ENCODE measurements at regions not wholly inside any gene's neighbourhood (a gene's known extent, or its start where the extent isn't known, plus 50 kb on each side); places are given as distances from the start of the nearest gene placed in this dataset.

- Histone ChIP-seq H3K27ac (ENCODE audit: low read depth, low read length) (no peak overlapping the region), H3K4me2 (ENCODE audit: low read length) (no peak overlapping the region), H3K4me3 (ENCODE audit: low read length) (no peak overlapping the region), H3K27me3 (ENCODE audit: control insufficient read depth, low read length) (no peaks in the 10 kb centered on the region), H4K20me1 (ENCODE audit: control insufficient read depth, insufficient read depth, low read depth, low read length) (no peaks in the 10 kb centered on the region), H3K9me3 (ENCODE audit: control insufficient read depth, insufficient read depth, low read length) (no peaks in the 10 kb centered on the region), H3K4me1 (ENCODE audit: control insufficient read depth, low read length) (no peaks in the 10 kb centered on the region), H3K36me3 (ENCODE audit: control insufficient read depth, low read length) (no peaks in the 10 kb centered on the region), H3K9me2 (replicated peaks; ENCODE audit: control insufficient read depth, low read length) (no peaks in the 10 kb centered on the region), H3F3A (ENCODE audit: control insufficient read depth, insufficient read depth) (no peaks in the 10 kb centered on the region), H3K79me2 (ENCODE audit: control insufficient read depth, low read length) (no peaks in the 10 kb centered on the region)
- no peak for TF ChIP-seq EZH2phosphoT487 (IDR thresholded peaks at IDR 0.05; ENCODE audit: borderline replicate concordance, low read length)
Observed at GRCh38 chr9:120043448-120043847, 536.5 kb downstream of the CDK5RAP2 start.

- Histone ChIP-seq H3K4me1 (ENCODE audit: control insufficient read depth, low read length) (no peaks in the 10 kb centered on the region), H3K27me3 (ENCODE audit: control insufficient read depth, low read length) (no peaks in the 10 kb centered on the region), H3K79me2 (ENCODE audit: control insufficient read depth, low read length) (no peaks in the 10 kb centered on the region), H3K36me3 (ENCODE audit: control insufficient read depth, low read length) (no peaks in the 10 kb centered on the region), H3F3A (ENCODE audit: control insufficient read depth, insufficient read depth) (no peaks in the 10 kb centered on the region), H4K20me1 (ENCODE audit: control insufficient read depth, insufficient read depth, low read depth, low read length) (no peaks in the 10 kb centered on the region), H3K4me3 (ENCODE audit: low read length) (no peak overlapping the region), H3K27ac (ENCODE audit: low read depth, low read length) (no peak overlapping the region), H3K4me2 (ENCODE audit: low read length) (no peak overlapping the region), H3K9me2 (replicated peaks; ENCODE audit: control insufficient read depth, low read length) (no peaks in the 10 kb centered on the region), H3K9me3 (ENCODE audit: control insufficient read depth, insufficient read depth, low read length) (no peaks in the 10 kb centered on the region)
- TF ChIP-seq EZH2phosphoT487 (IDR thresholded peaks at IDR 0.05; ENCODE audit: borderline replicate concordance, low read length) (no peak), CTCF (IDR thresholded peaks at IDR 0.05; ENCODE audit: low read depth, low read length, poor library complexity, severe bottlenecking) (no peak)
Observed at GRCh38 chr9:120040896-120041295, 539.1 kb downstream of the CDK5RAP2 start.

- H4K20me1 ChIP-seq (ENCODE audit: control insufficient read depth, insufficient read depth, low read depth, low read length): no peaks in the 10 kb centered on the region
- H3F3A ChIP-seq (ENCODE audit: control insufficient read depth, insufficient read depth): no peaks in the 10 kb centered on the region
- no peak overlapping the region for H3K4me2 ChIP-seq (ENCODE audit: low read length)
- TF ChIP-seq CTCF (IDR thresholded peaks at IDR 0.05; ENCODE audit: low read depth, low read length, poor library complexity, severe bottlenecking) (no peak), EZH2phosphoT487 (IDR thresholded peaks at IDR 0.05; ENCODE audit: borderline replicate concordance, low read length) (no peak)
- H3K4me1 ChIP-seq (ENCODE audit: control insufficient read depth, low read length): no peaks in the 10 kb centered on the region
- H3K27ac ChIP-seq (ENCODE audit: low read depth, low read length): no peak overlapping the region
- no peaks in the 10 kb centered on the region for H3K9me3 ChIP-seq (ENCODE audit: control insufficient read depth, insufficient read depth, low read length)
- H3K36me3 ChIP-seq (ENCODE audit: control insufficient read depth, low read length): no peaks in the 10 kb centered on the region
- no peaks in the 10 kb centered on the region for H3K27me3 ChIP-seq (ENCODE audit: control insufficient read depth, low read length)
- no peaks in the 10 kb centered on the region for H3K9me2 ChIP-seq (replicated peaks; ENCODE audit: control insufficient read depth, low read length)
- no peaks in the 10 kb centered on the region for H3K79me2 ChIP-seq (ENCODE audit: control insufficient read depth, low read length)
- H3K4me3 ChIP-seq (ENCODE audit: low read length): no peak overlapping the region
Observed at GRCh38 chr9:120038342-120038741, 541.6 kb downstream of the CDK5RAP2 start.

- H3K4me1 ChIP-seq (ENCODE audit: control insufficient read depth, low read length): no peaks in the 10 kb centered on the region
- H3K27me3 ChIP-seq (ENCODE audit: control insufficient read depth, low read length): peaks cover 4% of the 10 kb centered on the region; the same call in 1 of the 2 replicates
- no peaks in the 10 kb centered on the region for H4K20me1 ChIP-seq (ENCODE audit: control insufficient read depth, insufficient read depth, low read depth, low read length)
- H3K9me2 ChIP-seq (replicated peaks; ENCODE audit: control insufficient read depth, low read length): no peaks in the 10 kb centered on the region
- TF ChIP-seq CTCF (IDR thresholded peaks at IDR 0.05; ENCODE audit: low read depth, low read length, poor library complexity, severe bottlenecking) (peak; percentile 53), EZH2phosphoT487 (IDR thresholded peaks at IDR 0.05; ENCODE audit: borderline replicate concordance, low read length) (no peak)
- H3K79me2 ChIP-seq (ENCODE audit: control insufficient read depth, low read length): no peaks in the 10 kb centered on the region
- H3K27ac ChIP-seq (ENCODE audit: low read depth, low read length): no peak overlapping the region
- H3K36me3 ChIP-seq (ENCODE audit: control insufficient read depth, low read length): no peaks in the 10 kb centered on the region
- no peaks in the 10 kb centered on the region for H3F3A ChIP-seq (ENCODE audit: control insufficient read depth, insufficient read depth)
- no peak overlapping the region for H3K4me2 ChIP-seq (ENCODE audit: low read length)
- H3K9me3 ChIP-seq (ENCODE audit: control insufficient read depth, insufficient read depth, low read length): no peaks in the 10 kb centered on the region
- no peak overlapping the region for H3K4me3 ChIP-seq (ENCODE audit: low read length)
Observed at GRCh38 chr9:120032639-120033038, 547.3 kb downstream of the CDK5RAP2 start.

Data from DOHH2 (cell line).